H9 (cell line): ENCODE measurements at regions not wholly inside any gene's neighbourhood (a gene's known extent, or its start where the extent isn't known, plus 50 kb on each side); places are given as distances from the start of the nearest gene placed in this dataset.

Experiments
- DNase-seq: peaks from one replicate; pipeline ENCODE4 v3.0.0-alpha.2; 2017
- H2AFZ ChIP-seq: one replicate; pipeline ENCODE4 v1.6.1; 2013; ENCODE audit warnings: mild to moderate bottlenecking, low read length, control low read depth, moderate library complexity
- H2AK5ac ChIP-seq: 2 replicates; pipeline ENCODE4 v1.6.1; 2013; ENCODE audit warnings: low read length, control low read depth, mixed read lengths; ENCODE audit not compliant: insufficient read length
- H2BK120ac ChIP-seq: one replicate; pipeline ENCODE4 v1.6.1; 2013; ENCODE audit warnings: low read depth, mild to moderate bottlenecking, low read length, control low read depth, inconsistent platforms; ENCODE audit not compliant: poor library complexity, severe bottlenecking
- H2BK12ac ChIP-seq: 2 replicates; pipeline ENCODE4 v1.6.1; 2013; ENCODE audit warnings: low read length, control low read depth, mixed read lengths, low read depth; ENCODE audit not compliant: insufficient read length
- H2BK15ac ChIP-seq: 2 replicates; pipeline ENCODE4 v1.6.1; 2013; ENCODE audit warnings: low read depth, low read length, control low read depth
- H2BK20ac ChIP-seq: one replicate; pipeline ENCODE4 v1.6.1; 2013; ENCODE audit warnings: low read depth, mild to moderate bottlenecking, low read length, control low read depth, inconsistent platforms; ENCODE audit not compliant: poor library complexity, severe bottlenecking
- H2BK5ac ChIP-seq: 2 replicates; pipeline ENCODE4 v1.6.1; 2013; ENCODE audit warnings: low read length, control low read depth, mixed read lengths; ENCODE audit not compliant: insufficient read length
- H3K14ac ChIP-seq: 2 replicates; pipeline ENCODE4 v1.6.1; 2013; ENCODE audit warnings: low read length, control low read depth; ENCODE audit not compliant: insufficient read depth
- H3K18ac ChIP-seq: 2 replicates; pipeline ENCODE4 v1.6.1; 2013; ENCODE audit warnings: low read depth, mild to moderate bottlenecking, mixed read lengths, low read length, control low read depth; ENCODE audit not compliant: insufficient read length
- H3K23ac ChIP-seq: 2 replicates; pipeline ENCODE4 v1.6.1; 2013; ENCODE audit warnings: low read length, control low read depth, mixed read lengths, low read depth; ENCODE audit not compliant: insufficient read length
- H3K23me2 ChIP-seq: 2 replicates; pipeline ENCODE4 v1.6.1; 2013; ENCODE audit warnings: low read depth, mild to moderate bottlenecking, mixed read lengths, low read length, control low read depth; ENCODE audit not compliant: insufficient read length, poor library complexity, severe bottlenecking
- H3K27ac ChIP-seq: 2 replicates; pipeline ENCODE4 v1.5.1; 2013; ENCODE audit warnings: low read length, control low read depth, mixed read lengths, low read depth; ENCODE audit not compliant: insufficient read length
- H3K27me3 ChIP-seq: 2 replicates; pipeline ENCODE4 v1.6.1; 2013; ENCODE audit warnings: low read length, control low read depth, inconsistent platforms; ENCODE audit not compliant: insufficient read depth
- H3K4ac ChIP-seq: 2 replicates; pipeline ENCODE4 v1.6.1; 2013; ENCODE audit warnings: low read depth, mild to moderate bottlenecking, control low read depth, inconsistent platforms, low read length, moderate library complexity
- H3K4me1 ChIP-seq: 2 replicates; pipeline ENCODE4 v1.6.1; 2013; ENCODE audit warnings: low read length, control low read depth, inconsistent platforms; ENCODE audit not compliant: insufficient read depth
- H3K4me2 ChIP-seq: 2 replicates; pipeline ENCODE4 v1.6.1; 2013; ENCODE audit warnings: low read length, control low read depth, mixed read lengths; ENCODE audit not compliant: insufficient read length, insufficient read depth
- H3K56ac ChIP-seq: 2 replicates; pipeline ENCODE4 v1.6.1; 2013; ENCODE audit warnings: low read depth, mild to moderate bottlenecking, mixed read lengths, low read length, control low read depth; ENCODE audit not compliant: insufficient read length
- H3K79me1 ChIP-seq: 2 replicates; pipeline ENCODE4 v1.6.1; 2013; ENCODE audit warnings: low read depth, mild to moderate bottlenecking, moderate library complexity, low read length, control low read depth, inconsistent platforms; ENCODE audit not compliant: insufficient read depth, poor library complexity, severe bottlenecking
- H3K79me2 ChIP-seq: 2 replicates; pipeline ENCODE4 v1.6.1; 2013; ENCODE audit warnings: low read length, control low read depth, inconsistent platforms; ENCODE audit not compliant: insufficient read depth
- H3K9ac ChIP-seq: 2 replicates; pipeline ENCODE4 v1.6.1; 2013; ENCODE audit warnings: low read length, control low read depth, mixed read lengths; ENCODE audit not compliant: insufficient read length; ENCODE audit errors: extremely low read depth
- H3K9me3 ChIP-seq: one replicate; pipeline ENCODE4 v1.6.1; 2013; ENCODE audit warnings: low read depth, low read length, inconsistent platforms; ENCODE audit not compliant: control insufficient read depth
- H3T11ph ChIP-seq: one replicate; pipeline ENCODE4 v1.6.1; 2013; ENCODE audit warnings: mild to moderate bottlenecking, low read length, control low read depth, inconsistent platforms
- H4K20me1 ChIP-seq: one replicate; pipeline ENCODE4 v1.6.1; 2013; ENCODE audit not compliant: control insufficient read depth, insufficient read length, insufficient read depth
- H4K5ac ChIP-seq: 2 replicates; pipeline ENCODE4 v1.6.1; 2013; ENCODE audit warnings: low read depth, mild to moderate bottlenecking, mixed read lengths, low read length, control low read depth; ENCODE audit not compliant: insufficient read length
- H4K8ac ChIP-seq: replicated peaks from 2 replicates; pipeline ENCODE4 v1.6.1; 2013; ENCODE audit warnings: low read length, control low read depth, mixed read lengths, low read depth; ENCODE audit not compliant: insufficient read length
- H4K91ac ChIP-seq: 2 replicates; pipeline ENCODE4 v1.6.1; 2013; ENCODE audit warnings: low read depth, mild to moderate bottlenecking, moderate library complexity, mixed read lengths, low read length, control low read depth; ENCODE audit not compliant: insufficient read length
- H3K27ac Mint-ChIP-seq, 3 experiments: 2 replicates in 2 of 3; 3 replicates in 1 of 3; pipeline ENCODE4 v1.8.0; 2020 to 2021; ENCODE audit warnings: mixed read lengths in 3 of 3, mild to moderate bottlenecking in 1 of 3, moderate library complexity in 1 of 3
- H3K27me3 Mint-ChIP-seq: 2 replicates; pipeline ENCODE4 v1.8.0; 2021; ENCODE audit warnings: low read depth, mild to moderate bottlenecking, moderate library complexity, mixed read lengths
- H3K36me3 Mint-ChIP-seq, 3 experiments: 2 replicates in 2 of 3; 3 replicates in 1 of 3; pipeline ENCODE4 v1.8.0; 2020 to 2021; ENCODE audit warnings: low read depth in 3 of 3, mixed read lengths in 3 of 3; ENCODE audit not compliant: insufficient read depth in 1 of 3
- H3K4me1 Mint-ChIP-seq, 2 experiments: 2 replicates each; pipeline ENCODE4 v1.8.0; 2020; ENCODE audit warnings: mixed read lengths in 2 of 2
- H3K4me3 Mint-ChIP-seq, 2 experiments: 2 replicates in 1 of 2; 3 replicates in 1 of 2; pipeline ENCODE4 v1.8.0; 2020 to 2021; ENCODE audit warnings: mild to moderate bottlenecking in 2 of 2, mixed read lengths in 2 of 2, moderate library complexity in 1 of 2
- H3K9me3 Mint-ChIP-seq, 2 experiments: 2 replicates in 1 of 2; 3 replicates in 1 of 2; pipeline ENCODE4 v1.8.0; 2020; ENCODE audit warnings: mild to moderate bottlenecking in 2 of 2, mixed read lengths in 2 of 2, moderate library complexity in 1 of 2
- WGBS: extraction: QIAGEN DNeasy Blood & Tissue Kit; methylation state at CpG from one replicate; pipeline ENCODE4 v1.1.7; 2013; ENCODE audit warnings: missing lambda C conversion rate, low lambda C conversion rate, mixed read lengths; ENCODE audit not compliant: insufficient read length; ENCODE audit errors: extremely low coverage; 5-methylcytosine and 5-hydroxymethylcytosine counted together
- TF ChIP-seq, protein P1 (sequence below): fragments of 200-600 bp; sonication (generic); conservative IDR thresholded peaks from 3 replicates; pipeline ENCODE4 v1.8.0; 2021; ENCODE audit warnings: antibody characterized with exemption, mild to moderate bottlenecking

DNA sequence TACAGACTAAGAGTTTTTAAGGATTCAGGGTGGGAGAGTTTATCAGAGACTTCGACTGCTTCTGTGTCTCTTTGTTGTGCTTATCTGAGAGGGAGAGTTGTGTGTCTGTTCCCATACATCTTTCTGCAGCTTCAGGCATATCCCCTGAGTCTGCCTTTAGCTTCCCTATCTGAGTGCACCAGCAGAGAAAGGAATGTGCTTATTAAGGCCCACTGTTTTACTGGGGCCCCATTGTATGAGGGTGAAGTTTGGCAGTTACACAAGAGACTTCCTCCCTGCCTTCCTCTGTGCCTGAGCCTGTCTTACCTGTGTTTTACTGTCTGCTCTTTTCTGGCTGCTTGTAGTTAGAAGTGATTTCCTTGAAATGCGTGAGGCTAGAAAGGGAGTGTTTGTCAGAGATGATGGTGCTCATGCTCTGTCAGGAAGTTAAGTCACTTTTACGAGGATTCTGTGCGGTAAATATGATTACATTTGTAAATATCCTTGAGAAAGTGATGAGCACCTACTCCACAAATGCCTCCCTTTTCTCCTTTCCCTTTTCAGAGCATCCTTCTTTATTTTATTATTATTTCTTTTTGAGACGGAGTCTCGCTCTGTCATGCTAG lies 1228.9 kb upstream of the MIR17HG start:
- H3K27me3 ChIP-seq = no peaks in the 10 kb centered on the region
- H3K79me1 ChIP-seq = no peaks in the 10 kb centered on the region
- H3K27ac ChIP-seq = no peak overlapping the region
- no peak for DNase-seq
- H4K8ac ChIP-seq = no peak overlapping the region
- no peak overlapping the region for H3K18ac ChIP-seq
- WGBS = no CpG with 5 or more reads among the region's 6 CpGs
- H3K4me2 ChIP-seq = no peak overlapping the region
- H3K14ac ChIP-seq = no peak overlapping the region
- Mint-ChIP-seq H3K27ac (peak overlapping the region; percentile 32 to 82 (median 64); a peak in 4 of 7 replicates), H3K27me3 (no peaks in the 10 kb centered on the region; the same call in 1 of the 2 replicates), H3K4me1 (peaks cover 0 to 6% of the 10 kb centered on the region in 2 experiments; a peak in 2 of 4 replicates), H3K4me3 (no peak overlapping the region), H3K9me3 (peaks cover 6 to 8% of the 10 kb centered on the region in 2 experiments; a peak in 4 of 5 replicates), H3K36me3 (peaks cover 0 to 5% (median 2%) of the 10 kb centered on the region in 3 experiments; a peak in 3 of 7 replicates)
- H2AK5ac ChIP-seq = no peak overlapping the region
- H3K4me1 ChIP-seq = no peaks in the 10 kb centered on the region
- H2BK5ac ChIP-seq = no peak overlapping the region
- H4K20me1 ChIP-seq = no peaks in the 10 kb centered on the region
- no peaks in the 10 kb centered on the region for H3K9me3 ChIP-seq
- no peak overlapping the region for H3K56ac ChIP-seq
- H4K5ac ChIP-seq = no peak overlapping the region
- H3K9ac ChIP-seq = no peak overlapping the region
- no peak overlapping the region for H2BK12ac ChIP-seq
- H3K79me2 ChIP-seq = no peaks in the 10 kb centered on the region
- H3K23ac ChIP-seq = no peak overlapping the region
- TF ChIP-seq, protein P1, sequence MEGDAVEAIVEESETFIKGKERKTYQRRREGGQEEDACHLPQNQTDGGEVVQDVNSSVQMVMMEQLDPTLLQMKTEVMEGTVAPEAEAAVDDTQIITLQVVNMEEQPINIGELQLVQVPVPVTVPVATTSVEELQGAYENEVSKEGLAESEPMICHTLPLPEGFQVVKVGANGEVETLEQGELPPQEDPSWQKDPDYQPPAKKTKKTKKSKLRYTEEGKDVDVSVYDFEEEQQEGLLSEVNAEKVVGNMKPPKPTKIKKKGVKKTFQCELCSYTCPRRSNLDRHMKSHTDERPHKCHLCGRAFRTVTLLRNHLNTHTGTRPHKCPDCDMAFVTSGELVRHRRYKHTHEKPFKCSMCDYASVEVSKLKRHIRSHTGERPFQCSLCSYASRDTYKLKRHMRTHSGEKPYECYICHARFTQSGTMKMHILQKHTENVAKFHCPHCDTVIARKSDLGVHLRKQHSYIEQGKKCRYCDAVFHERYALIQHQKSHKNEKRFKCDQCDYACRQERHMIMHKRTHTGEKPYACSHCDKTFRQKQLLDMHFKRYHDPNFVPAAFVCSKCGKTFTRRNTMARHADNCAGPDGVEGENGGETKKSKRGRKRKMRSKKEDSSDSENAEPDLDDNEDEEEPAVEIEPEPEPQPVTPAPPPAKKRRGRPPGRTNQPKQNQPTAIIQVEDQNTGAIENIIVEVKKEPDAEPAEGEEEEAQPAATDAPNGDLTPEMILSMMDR = no peak
- H3K23me2 ChIP-seq = no peaks in the 10 kb centered on the region
- no peak overlapping the region for H2BK20ac ChIP-seq
- no peak overlapping the region for H3T11ph ChIP-seq
- no peak overlapping the region for H2AFZ ChIP-seq
- H2BK15ac ChIP-seq = no peak overlapping the region
- no peak overlapping the region for H2BK120ac ChIP-seq
- no peak overlapping the region for H3K4ac ChIP-seq
- no peak overlapping the region for H4K91ac ChIP-seq
